ENCODE measurements at regions not wholly inside any gene's neighbourhood (a gene's known extent, or its start where the extent isn't known, plus 50 kb on each side); places are given as distances from the start of the nearest gene placed in this dataset.
"Not testable (repeated sequence)": the region's sequence is repeated elsewhere in the genome, so short reads cannot be mapped to it uniquely, and the experiment has no call there.

GRCh38 chr1:95520390-95520789 is 286.4 kb downstream of the RWDD3 start:
- Histone ChIP-seq H3K36me3 (ENCODE audit: control insufficient read depth, insufficient read depth, low read length, severe bottlenecking) (no peaks in the 10 kb centered on the region), H3K4me3 (ENCODE audit: low read length) (no peak overlapping the region), H3K9ac (ENCODE audit: low read length) (no peak overlapping the region), H3K27me3 (replicated peaks; ENCODE audit: control insufficient read depth, insufficient read depth, low read length) (no peaks in the 10 kb centered on the region), H3K9me3 (ENCODE audit: control insufficient read depth, low read length) (peaks cover 28% of the 10 kb centered on the region), H3K4me1 (ENCODE audit: control insufficient read depth, insufficient read depth, low read length) (no peaks in the 10 kb centered on the region)
- no peak for DNase-seq (ENCODE audit: low read depth)

- Histone ChIP-seq H3K4me3 (ENCODE audit: low read length) (no peak overlapping the region), H3K27me3 (replicated peaks; ENCODE audit: control insufficient read depth, insufficient read depth, low read length) (no peaks in the 10 kb centered on the region), H3K9me3 (ENCODE audit: control insufficient read depth, low read length) (no peaks in the 10 kb centered on the region), H3K4me1 (ENCODE audit: control insufficient read depth, insufficient read depth, low read length) (no peaks in the 10 kb centered on the region), H3K36me3 (ENCODE audit: control insufficient read depth, insufficient read depth, low read length, severe bottlenecking) (no peaks in the 10 kb centered on the region), H3K9ac (ENCODE audit: low read length) (no peak overlapping the region)
- no peak for DNase-seq (ENCODE audit: low read depth)
These were observed 298.3 kb downstream of the RWDD3 start for GRCh38 chr1:95532335-95532734.

- no peak for DNase-seq (ENCODE audit: low read depth)
- H3K27me3 ChIP-seq (replicated peaks; ENCODE audit: control insufficient read depth, insufficient read depth, low read length): no peaks in the 10 kb centered on the region
- H3K4me3 ChIP-seq (ENCODE audit: low read length): no peak overlapping the region
- no peak overlapping the region for H3K9ac ChIP-seq (ENCODE audit: low read length)
- H3K4me1 ChIP-seq (ENCODE audit: control insufficient read depth, insufficient read depth, low read length): no peaks in the 10 kb centered on the region
- no peaks in the 10 kb centered on the region for H3K36me3 ChIP-seq (ENCODE audit: control insufficient read depth, insufficient read depth, low read length, severe bottlenecking)
- no peaks in the 10 kb centered on the region for H3K9me3 ChIP-seq (ENCODE audit: control insufficient read depth, low read length)
These were observed 301.0 kb downstream of the RWDD3 start for GRCh38 chr1:95534985-95535384.

GRCh38 chr1:95535614-95536013 is 301.6 kb downstream of the RWDD3 start:
- H3K9ac ChIP-seq (ENCODE audit: low read length): no peak overlapping the region
- DNase-seq (ENCODE audit: low read depth): no peak

GRCh38 chr1:95536501-95536900 is 302.5 kb downstream of the RWDD3 start:
- Histone ChIP-seq H3K4me3 (ENCODE audit: low read length) (no peak overlapping the region), H3K27me3 (replicated peaks; ENCODE audit: control insufficient read depth, insufficient read depth, low read length) (no peaks in the 10 kb centered on the region), H3K9ac (ENCODE audit: low read length) (no peak overlapping the region), H3K4me1 (ENCODE audit: control insufficient read depth, insufficient read depth, low read length) (no peaks in the 10 kb centered on the region), H3K36me3 (ENCODE audit: control insufficient read depth, insufficient read depth, low read length, severe bottlenecking) (no peaks in the 10 kb centered on the region), H3K9me3 (ENCODE audit: control insufficient read depth, low read length) (no peaks in the 10 kb centered on the region)
- no peak for DNase-seq (ENCODE audit: low read depth)

More at GRCh38 chr1:95535614-95536013, 301.6 kb downstream of the RWDD3 start:
- Histone ChIP-seq H3K9me3 (ENCODE audit: control insufficient read depth, low read length) (no peaks in the 10 kb centered on the region), H3K36me3 (ENCODE audit: control insufficient read depth, insufficient read depth, low read length, severe bottlenecking) (no peaks in the 10 kb centered on the region), H3K4me3 (ENCODE audit: low read length) (no peak overlapping the region), H3K4me1 (ENCODE audit: control insufficient read depth, insufficient read depth, low read length) (no peaks in the 10 kb centered on the region), H3K27me3 (replicated peaks; ENCODE audit: control insufficient read depth, insufficient read depth, low read length) (no peaks in the 10 kb centered on the region)

GRCh38 chr1:95537176-95537575 is 303.2 kb downstream of the RWDD3 start:
- no peaks in the 10 kb centered on the region for H3K4me1 ChIP-seq (ENCODE audit: control insufficient read depth, insufficient read depth, low read length)
- no peak overlapping the region for H3K4me3 ChIP-seq (ENCODE audit: low read length)
- no peaks in the 10 kb centered on the region for H3K36me3 ChIP-seq (ENCODE audit: control insufficient read depth, insufficient read depth, low read length, severe bottlenecking)
- no peak for DNase-seq (ENCODE audit: low read depth)
- H3K9ac ChIP-seq (ENCODE audit: low read length): no peak overlapping the region
- no peaks in the 10 kb centered on the region for H3K9me3 ChIP-seq (ENCODE audit: control insufficient read depth, low read length)
- no peaks in the 10 kb centered on the region for H3K27me3 ChIP-seq (replicated peaks; ENCODE audit: control insufficient read depth, insufficient read depth, low read length)

- H3K4me1 ChIP-seq (ENCODE audit: control insufficient read depth, insufficient read depth, low read length); H3K27me3 ChIP-seq (replicated peaks; ENCODE audit: control insufficient read depth, insufficient read depth, low read length); H3K36me3 ChIP-seq (ENCODE audit: control insufficient read depth, insufficient read depth, low read length, severe bottlenecking); H3K9me3 ChIP-seq (ENCODE audit: control insufficient read depth, low read length); DNase-seq (ENCODE audit: low read depth); H3K9ac ChIP-seq (ENCODE audit: low read length); H3K4me3 ChIP-seq (ENCODE audit: low read length): not testable (repeated sequence)
These were observed 304.2 kb downstream of the RWDD3 start for GRCh38 chr1:95538242-95538641.

- no peak for DNase-seq (ENCODE audit: low read depth)
- H3K4me1 ChIP-seq (ENCODE audit: control insufficient read depth, insufficient read depth, low read length): no peaks in the 10 kb centered on the region
- H3K9me3 ChIP-seq (ENCODE audit: control insufficient read depth, low read length): no peaks in the 10 kb centered on the region
- H3K4me3 ChIP-seq (ENCODE audit: low read length): no peak overlapping the region
- H3K9ac ChIP-seq (ENCODE audit: low read length): no peak overlapping the region
- no peaks in the 10 kb centered on the region for H3K36me3 ChIP-seq (ENCODE audit: control insufficient read depth, insufficient read depth, low read length, severe bottlenecking)
- H3K27me3 ChIP-seq (replicated peaks; ENCODE audit: control insufficient read depth, insufficient read depth, low read length): no peaks in the 10 kb centered on the region
These were observed 308.9 kb downstream of the RWDD3 start for GRCh38 chr1:95542936-95543335.

GRCh38 chr1:95547005-95547404 is 313.0 kb downstream of the RWDD3 start:
- H3K9me3 ChIP-seq (ENCODE audit: control insufficient read depth, low read length): no peaks in the 10 kb centered on the region
- no peaks in the 10 kb centered on the region for H3K4me1 ChIP-seq (ENCODE audit: control insufficient read depth, insufficient read depth, low read length)

GRCh38 chr1:95548211-95548610 is 314.2 kb downstream of the RWDD3 start:
- H3K4me3 ChIP-seq (ENCODE audit: low read length): no peak overlapping the region
- H3K9me3 ChIP-seq (ENCODE audit: control insufficient read depth, low read length): no peaks in the 10 kb centered on the region
- no peaks in the 10 kb centered on the region for H3K27me3 ChIP-seq (replicated peaks; ENCODE audit: control insufficient read depth, insufficient read depth, low read length)
- DNase-seq (ENCODE audit: low read depth): no peak
- H3K36me3 ChIP-seq (ENCODE audit: control insufficient read depth, insufficient read depth, low read length, severe bottlenecking): no peaks in the 10 kb centered on the region
- no peak overlapping the region for H3K9ac ChIP-seq (ENCODE audit: low read length)
- H3K4me1 ChIP-seq (ENCODE audit: control insufficient read depth, insufficient read depth, low read length): no peaks in the 10 kb centered on the region

More at GRCh38 chr1:95547005-95547404, 313.0 kb downstream of the RWDD3 start:
- Histone ChIP-seq H3K27me3 (replicated peaks; ENCODE audit: control insufficient read depth, insufficient read depth, low read length) (no peaks in the 10 kb centered on the region), H3K36me3 (ENCODE audit: control insufficient read depth, insufficient read depth, low read length, severe bottlenecking) (no peaks in the 10 kb centered on the region), H3K9ac (ENCODE audit: low read length) (no peak overlapping the region), H3K4me3 (ENCODE audit: low read length) (no peak overlapping the region)
- DNase-seq (ENCODE audit: low read depth): no peak

GRCh38 chr1:95551201-95551600 is 317.2 kb downstream of the RWDD3 start:
- no peak for DNase-seq (ENCODE audit: low read depth)
- Histone ChIP-seq H3K36me3 (ENCODE audit: control insufficient read depth, insufficient read depth, low read length, severe bottlenecking) (no peaks in the 10 kb centered on the region), H3K4me1 (ENCODE audit: control insufficient read depth, insufficient read depth, low read length) (no peaks in the 10 kb centered on the region), H3K9me3 (ENCODE audit: control insufficient read depth, low read length) (no peaks in the 10 kb centered on the region), H3K27me3 (replicated peaks; ENCODE audit: control insufficient read depth, insufficient read depth, low read length) (no peaks in the 10 kb centered on the region), H3K4me3 (ENCODE audit: low read length) (no peak overlapping the region), H3K9ac (ENCODE audit: low read length) (no peak overlapping the region)

- no peak overlapping the region for H3K4me3 ChIP-seq (ENCODE audit: low read length)
- no peaks in the 10 kb centered on the region for H3K27me3 ChIP-seq (replicated peaks; ENCODE audit: control insufficient read depth, insufficient read depth, low read length)
- H3K36me3 ChIP-seq (ENCODE audit: control insufficient read depth, insufficient read depth, low read length, severe bottlenecking): no peaks in the 10 kb centered on the region
- DNase-seq (ENCODE audit: low read depth): no peak
- peaks cover 4% of the 10 kb centered on the region for H3K9me3 ChIP-seq (ENCODE audit: control insufficient read depth, low read length)
- H3K4me1 ChIP-seq (ENCODE audit: control insufficient read depth, insufficient read depth, low read length): no peaks in the 10 kb centered on the region
- H3K9ac ChIP-seq (ENCODE audit: low read length): no peak overlapping the region
These were observed 319.6 kb downstream of the RWDD3 start for GRCh38 chr1:95553595-95553994.

All from adipocyte (in vitro differentiated cells).